HAP-1 (cell line): ENCODE measurements at regions not wholly inside any gene's neighbourhood (a gene's known extent, or its start where the extent isn't known, plus 50 kb on each side); places are given as distances from the start of the nearest gene placed in this dataset.

Source experiments
- DNase-seq, 2 experiments: peaks; one replicate each; pipeline ENCODE4 v3.0.0-alpha.2; 2016 to 2020; ENCODE audit warnings: low spot score in 2 of 2
- H3K27me3 ChIP-seq: fragments of 250-450 bp; sonication (Bioruptor Pico); 2 replicates; pipeline ENCODE4 v1.5.1; 2020; ENCODE audit warnings: low read depth, mild to moderate bottlenecking, moderate library complexity
- H3K36me3 ChIP-seq: fragments of 250-450 bp; sonication (Bioruptor Pico); replicated peaks from 2 replicates; pipeline ENCODE4 v1.5.1; 2020; ENCODE audit warnings: mild to moderate bottlenecking
- H3K4me1 ChIP-seq: fragments of 250-450 bp; sonication (Bioruptor Pico); 2 replicates; pipeline ENCODE4 v1.5.1; 2020; ENCODE audit warnings: mild to moderate bottlenecking
- H3K4me3 ChIP-seq: fragments of 250-450 bp; sonication (Bioruptor Pico); 2 replicates; pipeline ENCODE4 v1.5.1; 2020; ENCODE audit warnings: mild to moderate bottlenecking, moderate library complexity
- H3K9me3 ChIP-seq: fragments of 250-450 bp; sonication (Bioruptor Pico); 2 replicates; pipeline ENCODE4 v1.5.1; 2020; ENCODE audit warnings: mild to moderate bottlenecking, moderate library complexity
- in situ Hi-C: fragments of 300-500 bp; cut with MboI; formaldehyde crosslinking; loops from 3 replicates; pipeline ENCODE4 v1.14.3; 2020; ENCODE audit warnings: low sequenced_read_pairs, inconsistent platforms, mixed read lengths

- in situ Hi-C loops, result no loop called here
- H3K27me3 ChIP-seq, result peaks cover 77% of the 10 kb centered on the region
- H3K36me3 ChIP-seq, result no peaks in the 10 kb centered on the region
- DNase-seq, result no peak
- no peaks in the 10 kb centered on the region for H3K9me3 ChIP-seq
- peak overlapping the region; percentile 35 for H3K4me3 ChIP-seq
- H3K4me1 ChIP-seq, result peaks cover 15% of the 10 kb centered on the region
Observed at GRCh38 chr18:26657631-26658581, 109.6 kb upstream of the KCTD1 start.

GRCh38 chr18:26656944-26657536 lies 108.7 kb upstream of the KCTD1 start:
- DNase-seq, result peak; percentile 16 to 62
- in situ Hi-C loops, result no loop called here
- Histone ChIP-seq H3K36me3 (no peaks in the 10 kb centered on the region), H3K27me3 (peaks cover 68% of the 10 kb centered on the region), H3K4me3 (peak overlapping the region; percentile 35), H3K4me1 (peaks cover 21% of the 10 kb centered on the region), H3K9me3 (no peaks in the 10 kb centered on the region)

GRCh38 chr18:26656431-26656943 lies 108.1 kb upstream of the KCTD1 start:
- H3K4me1 ChIP-seq, result peaks cover 24% of the 10 kb centered on the region
- in situ Hi-C loops, result no loop called here
- DNase-seq, result no peak
- H3K4me3 ChIP-seq, result peak overlapping the region; percentile 35
- peaks cover 63% of the 10 kb centered on the region for H3K27me3 ChIP-seq
- no peaks in the 10 kb centered on the region for H3K36me3 ChIP-seq
- H3K9me3 ChIP-seq, result no peaks in the 10 kb centered on the region

GRCh38 chr18:26655525-26656430 lies 107.4 kb upstream of the KCTD1 start:
- in situ Hi-C loops, result no loop called here
- no peaks in the 10 kb centered on the region for H3K9me3 ChIP-seq
- peaks cover 24% of the 10 kb centered on the region for H3K4me1 ChIP-seq
- peak; percentile 45 to 64 for DNase-seq
- H3K4me3 ChIP-seq, result peak overlapping the region; percentile 34
- no peaks in the 10 kb centered on the region for H3K36me3 ChIP-seq
- H3K27me3 ChIP-seq, result peaks cover 58% of the 10 kb centered on the region

GRCh38 chr18:26654616-26655524 lies 106.5 kb upstream of the KCTD1 start:
- peaks cover 53% of the 10 kb centered on the region for H3K27me3 ChIP-seq
- no peaks in the 10 kb centered on the region for H3K36me3 ChIP-seq
- H3K4me3 ChIP-seq, result no peak overlapping the region
- DNase-seq, result no peak
- peaks cover 24% of the 10 kb centered on the region for H3K4me1 ChIP-seq
- no peaks in the 10 kb centered on the region for H3K9me3 ChIP-seq
- in situ Hi-C loops, result no loop called here

- peaks cover 45% of the 10 kb centered on the region for H3K27me3 ChIP-seq
- peaks cover 24% of the 10 kb centered on the region for H3K4me1 ChIP-seq
- H3K9me3 ChIP-seq, result no peaks in the 10 kb centered on the region
- no peaks in the 10 kb centered on the region for H3K36me3 ChIP-seq
- in situ Hi-C loops, result no loop called here
- H3K4me3 ChIP-seq, result no peak overlapping the region
- DNase-seq, result no peak
Observed at GRCh38 chr18:26653943-26654615, 105.7 kb upstream of the KCTD1 start.

- no peaks in the 10 kb centered on the region for H3K9me3 ChIP-seq
- in situ Hi-C loops, result no loop called here
Observed at GRCh38 chr18:26652501-26652900, 104.1 kb upstream of the KCTD1 start.

GRCh38 chr18:26650310-26651268 lies 102.2 kb upstream of the KCTD1 start:
- no peak for DNase-seq
- peaks cover 25% of the 10 kb centered on the region for H3K27me3 ChIP-seq
- no peaks in the 10 kb centered on the region for H3K9me3 ChIP-seq
- H3K4me3 ChIP-seq, result no peak overlapping the region
- peaks cover 25% of the 10 kb centered on the region for H3K4me1 ChIP-seq
- no peaks in the 10 kb centered on the region for H3K36me3 ChIP-seq
- in situ Hi-C loops, result no loop called here

More at GRCh38 chr18:26652501-26652900, 104.1 kb upstream of the KCTD1 start:
- Histone ChIP-seq H3K4me1 (peaks cover 14% of the 10 kb centered on the region), H3K27me3 (peaks cover 33% of the 10 kb centered on the region), H3K36me3 (no peaks in the 10 kb centered on the region), H3K4me3 (no peak overlapping the region)
- peak; percentile 50 to 81 for DNase-seq

GRCh38 chr18:26649193-26649543 lies 100.8 kb upstream of the KCTD1 start:
- H3K4me1 ChIP-seq, result peaks cover 27% of the 10 kb centered on the region
- H3K36me3 ChIP-seq, result no peaks in the 10 kb centered on the region
- DNase-seq, result no peak
- peaks cover 11% of the 10 kb centered on the region for H3K27me3 ChIP-seq
- in situ Hi-C loops, result loop anchor here (25.0 kb wide), 1 partner anchor 338 kb away; no protein-coding TSS in a partner anchor
- no peaks in the 10 kb centered on the region for H3K9me3 ChIP-seq
- H3K4me3 ChIP-seq, result no peak overlapping the region

- Histone ChIP-seq H3K36me3 (no peaks in the 10 kb centered on the region), H3K4me1 (peaks cover 27% of the 10 kb centered on the region), H3K27me3 (peaks cover 6% of the 10 kb centered on the region; the same call in 1 of the 2 replicates), H3K4me3 (no peak overlapping the region), H3K9me3 (no peaks in the 10 kb centered on the region)
- no peak for DNase-seq
- in situ Hi-C loops, result loop anchor here (25.0 kb wide), 1 partner anchor 339 kb away; no protein-coding TSS in a partner anchor
Observed at GRCh38 chr18:26648509-26649192, 100.3 kb upstream of the KCTD1 start.

GRCh38 chr18:26646901-26647300 lies 98.5 kb upstream of the KCTD1 start:
- peaks cover 18% of the 10 kb centered on the region for H3K4me1 ChIP-seq
- H3K9me3 ChIP-seq, result no peaks in the 10 kb centered on the region
- no peaks in the 10 kb centered on the region for H3K36me3 ChIP-seq
- H3K4me3 ChIP-seq, result no peak overlapping the region
- in situ Hi-C loops, result loop anchor here (25.0 kb wide), 1 partner anchor 340 kb away; no protein-coding TSS in a partner anchor
- DNase-seq, result peak in 1 of 2 experiments; percentile 27
- 0 out of 2 replicates have a peak, but pooled peaks cover 3% of the 10 kb centered on the region for H3K27me3 ChIP-seq
